Glutamatergic neuron (in vitro differentiated cells): ENCODE measurements at regions not wholly inside any gene's neighbourhood (a gene's known extent, or its start where the extent isn't known, plus 50 kb on each side); places are given as distances from the start of the nearest gene placed in this dataset.

Experiments
- DNase-seq: peaks from one replicate; pipeline ENCODE4 v3.0.0; 2022
- H3K27ac Mint-ChIP-seq: one replicate; pipeline ENCODE4 v1.8.0; 2020; ENCODE audit warnings: mild to moderate bottlenecking, mixed read lengths, inconsistent platforms; ENCODE audit not compliant: unreplicated experiment
- H3K27me3 Mint-ChIP-seq: one replicate; pipeline ENCODE4 v1.8.0; 2020; ENCODE audit warnings: mild to moderate bottlenecking, moderate library complexity, mixed read lengths, inconsistent platforms; ENCODE audit not compliant: unreplicated experiment
- H3K36me3 Mint-ChIP-seq: one replicate; pipeline ENCODE4 v1.8.0; 2020; ENCODE audit warnings: mild to moderate bottlenecking, mixed read lengths, inconsistent platforms; ENCODE audit not compliant: unreplicated experiment
- H3K4me1 Mint-ChIP-seq: one replicate; pipeline ENCODE4 v1.8.0; 2020; ENCODE audit warnings: mild to moderate bottlenecking, low read depth, mixed read lengths, inconsistent platforms; ENCODE audit not compliant: unreplicated experiment
- H3K4me3 Mint-ChIP-seq: one replicate; pipeline ENCODE4 v1.8.0; 2020; ENCODE audit warnings: mild to moderate bottlenecking, mixed read lengths, inconsistent platforms; ENCODE audit not compliant: unreplicated experiment
- H3K9me3 Mint-ChIP-seq: one replicate; pipeline ENCODE4 v1.8.0; 2020; ENCODE audit warnings: mild to moderate bottlenecking, moderate library complexity, mixed read lengths, inconsistent platforms; ENCODE audit not compliant: unreplicated experiment
- CTCF ChIP-seq: fragments of 200-600 bp; sonication (generic); IDR thresholded peaks from one replicate; pipeline ENCODE4 v1.5.0; 2021; ENCODE audit not compliant: partially characterized antibody, unreplicated experiment

- Mint-ChIP-seq H3K36me3 (peaks cover 10% of the 10 kb centered on the region), H3K9me3 (no peaks in the 10 kb centered on the region), H3K4me3 (no peak overlapping the region), H3K4me1 (no peaks in the 10 kb centered on the region), H3K27me3 (peaks cover 1% of the 10 kb centered on the region), H3K27ac (no peak overlapping the region)
- no peak for TF ChIP-seq CTCF
- no peak for DNase-seq
Measured at GRCh38 chr9:95810133-95810532, 65.4 kb upstream of the ERCC6L2 start.

DNA sequence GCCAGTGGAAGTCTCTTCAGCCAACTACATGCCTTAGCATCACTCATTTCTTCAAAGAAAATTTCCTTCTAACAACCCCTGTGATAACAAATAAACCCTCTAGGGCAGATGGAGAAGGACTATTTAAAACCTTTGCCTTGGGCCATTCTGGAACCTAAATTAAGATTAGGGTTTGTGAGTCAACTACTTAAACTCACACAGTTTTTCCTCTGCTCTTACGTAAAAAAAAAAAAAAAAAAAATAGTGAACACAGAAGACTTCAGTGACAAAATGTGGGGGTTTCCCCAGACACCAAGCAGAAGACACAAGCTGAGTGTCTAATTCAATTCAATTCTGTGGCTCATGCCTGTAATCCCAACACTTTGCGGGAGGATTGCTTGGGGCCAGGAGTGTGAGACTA, 65.8 kb upstream of the ERCC6L2 start:
- Mint-ChIP-seq H3K4me3 (no peak overlapping the region), H3K4me1 (no peaks in the 10 kb centered on the region)

DNA sequence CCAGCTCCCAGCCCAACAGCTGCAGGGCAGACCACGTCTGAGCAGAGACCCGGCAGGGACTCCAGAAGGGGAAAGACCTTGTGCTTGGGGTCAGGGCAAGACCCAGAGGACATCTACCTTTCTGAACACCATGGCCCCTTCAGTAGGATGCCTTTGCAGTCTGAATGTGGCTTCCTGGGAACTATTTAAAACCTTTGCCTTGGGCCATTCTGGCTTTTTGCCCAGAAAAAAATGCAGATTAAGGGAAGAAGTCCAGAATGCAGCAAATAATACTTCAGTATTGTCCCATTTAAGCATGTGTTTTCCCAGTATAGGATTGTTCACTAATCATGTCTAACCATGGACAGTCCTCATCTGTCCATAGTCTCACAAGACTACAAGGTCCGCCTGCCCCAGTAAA, 67.5 kb upstream of the ERCC6L2 start:
- no peak for TF ChIP-seq CTCF
- Mint-ChIP-seq H3K27ac (no peak overlapping the region), H3K36me3 (peaks cover 10% of the 10 kb centered on the region), H3K27me3 (peaks cover 1% of the 10 kb centered on the region), H3K4me1 (no peaks in the 10 kb centered on the region), H3K9me3 (no peaks in the 10 kb centered on the region), H3K4me3 (no peak overlapping the region)
- no peak for DNase-seq

More for the DNA sequence above, 65.8 kb upstream of the ERCC6L2 start:
- H3K9me3 Mint-ChIP-seq, result no peaks in the 10 kb centered on the region
- no peak for DNase-seq
- H3K27ac Mint-ChIP-seq, result no peak overlapping the region
- no peak for TF ChIP-seq CTCF
- peaks cover 1% of the 10 kb centered on the region for H3K27me3 Mint-ChIP-seq
- H3K36me3 Mint-ChIP-seq, result peaks cover 10% of the 10 kb centered on the region

- H3K27me3 Mint-ChIP-seq, result peaks cover 1% of the 10 kb centered on the region
- H3K36me3 Mint-ChIP-seq, result peaks cover 10% of the 10 kb centered on the region
- DNase-seq, result no peak
- H3K4me1 Mint-ChIP-seq, result no peaks in the 10 kb centered on the region
- TF ChIP-seq CTCF, result no peak
- H3K27ac Mint-ChIP-seq, result no peak overlapping the region
- H3K9me3 Mint-ChIP-seq, result no peaks in the 10 kb centered on the region
- no peak overlapping the region for H3K4me3 Mint-ChIP-seq
Measured at GRCh38 chr9:95807326-95807947, 68.1 kb upstream of the ERCC6L2 start.

- Mint-ChIP-seq H3K27me3 (no peaks in the 10 kb centered on the region), H3K36me3 (peaks cover 5% of the 10 kb centered on the region), H3K4me3 (no peak overlapping the region), H3K4me1 (no peaks in the 10 kb centered on the region), H3K9me3 (no peaks in the 10 kb centered on the region), H3K27ac (no peak overlapping the region)
- no peak for TF ChIP-seq CTCF
- DNase-seq, result no peak
Measured at GRCh38 chr9:95803197-95803596, 72.3 kb upstream of the ERCC6L2 start.
